A549 (cell line): ENCODE measurements at regions not wholly inside any gene's neighbourhood (a gene's known extent, or its start where the extent isn't known, plus 50 kb on each side); places are given as distances from the start of the nearest gene placed in this dataset.

ENCODE experiments used
- CHD2 ChIP-seq: fragments of 150-350 bp; IDR thresholded peaks from 2 replicates; pipeline ENCODE4 v1.6.1; 2014; ENCODE audit warnings: low read length; ENCODE audit not compliant: partially characterized antibody
- EHMT2 ChIP-seq: fragments of 200-600 bp; sonication (generic); IDR thresholded peaks from 2 replicates; pipeline ENCODE4 v1.6.1; 2016; ENCODE audit warnings: antibody characterized with exemption, low read depth, mild to moderate bottlenecking, moderate library complexity
- FOSL2 ChIP-seq, 2 experiments: fragments of 450-650 bp in 1 of 2; fragments of >200 bp in 1 of 2; sonication (Bioruptor Twin) in 1 of 2; formaldehyde crosslinking; IDR thresholded peaks; 2 replicates each; pipeline versions ENCODE4 v1.5.0 to v1.6.1; 2016 to 2020; ENCODE audit warnings: mild to moderate bottlenecking in 1 of 2, moderate library complexity in 1 of 2
- KDM5A ChIP-seq: fragments of 200-600 bp; sonication (generic); IDR thresholded peaks from 2 replicates; pipeline ENCODE4 v1.6.1; 2016; ENCODE audit warnings: antibody characterized with exemption, mild to moderate bottlenecking
- MAZ ChIP-seq: fragments of 150-350 bp; IDR thresholded peaks from 2 replicates; pipeline ENCODE4 v1.6.1; 2014; ENCODE audit warnings: antibody characterized with exemption, low read depth, low read length, borderline replicate concordance
- POLR2A ChIP-seq: IDR thresholded peaks from 2 replicates; pipeline ENCODE4 v1.6.1; 2012; ENCODE audit warnings: mild to moderate bottlenecking, low read length
- RNF2 ChIP-seq: fragments of 200-600 bp; sonication (generic); IDR thresholded peaks from 2 replicates; pipeline ENCODE4 v1.6.1; 2016; ENCODE audit warnings: low read depth, mild to moderate bottlenecking, antibody characterized with exemption, moderate library complexity, borderline replicate concordance
- TP53 ChIP-seq: fragments of 250-450 bp; sonication (Bioruptor Pico); IDR thresholded peaks from 2 replicates; pipeline ENCODE4 v1.5.0; 2021; ENCODE audit warnings: mild to moderate bottlenecking, moderate library complexity
- TF ChIP-seq, protein P1 (sequence below): fragments of 250-450 bp; sonication (Bioruptor Pico); IDR thresholded peaks from 2 replicates; pipeline ENCODE4 v1.5.0; 2021; ENCODE audit warnings: mild to moderate bottlenecking, moderate library complexity, borderline replicate concordance
- TF ChIP-seq, protein P2 (sequence below): fragments of >200 bp; sonication (Bioruptor Twin); formaldehyde crosslinking; IDR thresholded peaks from 3 replicates; pipeline ENCODE4 v1.5.1; 2016
- TF ChIP-seq, protein P3 (sequence below): IDR thresholded peaks from 2 replicates; pipeline ENCODE4 v1.6.1; 2012

DNA sequence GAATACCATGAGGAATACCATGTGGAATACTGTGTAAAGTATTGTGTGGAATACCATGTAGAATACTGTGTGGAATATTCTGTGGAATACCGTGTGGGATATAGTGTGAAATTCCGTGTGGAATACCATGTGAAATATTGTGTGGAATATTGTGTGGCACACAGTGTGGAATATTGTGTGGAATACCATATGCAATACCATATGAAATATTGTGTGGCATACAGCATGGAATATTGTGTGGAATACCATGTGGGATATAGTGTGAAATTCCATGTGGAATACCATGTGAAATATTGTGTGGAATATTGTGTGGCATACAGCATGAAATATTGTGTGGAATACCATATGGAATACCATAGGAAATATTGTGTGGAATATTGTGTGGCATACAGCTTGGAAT, 135.1 kb upstream of the CHST15 start:
- TF ChIP-seq, protein P1, sequence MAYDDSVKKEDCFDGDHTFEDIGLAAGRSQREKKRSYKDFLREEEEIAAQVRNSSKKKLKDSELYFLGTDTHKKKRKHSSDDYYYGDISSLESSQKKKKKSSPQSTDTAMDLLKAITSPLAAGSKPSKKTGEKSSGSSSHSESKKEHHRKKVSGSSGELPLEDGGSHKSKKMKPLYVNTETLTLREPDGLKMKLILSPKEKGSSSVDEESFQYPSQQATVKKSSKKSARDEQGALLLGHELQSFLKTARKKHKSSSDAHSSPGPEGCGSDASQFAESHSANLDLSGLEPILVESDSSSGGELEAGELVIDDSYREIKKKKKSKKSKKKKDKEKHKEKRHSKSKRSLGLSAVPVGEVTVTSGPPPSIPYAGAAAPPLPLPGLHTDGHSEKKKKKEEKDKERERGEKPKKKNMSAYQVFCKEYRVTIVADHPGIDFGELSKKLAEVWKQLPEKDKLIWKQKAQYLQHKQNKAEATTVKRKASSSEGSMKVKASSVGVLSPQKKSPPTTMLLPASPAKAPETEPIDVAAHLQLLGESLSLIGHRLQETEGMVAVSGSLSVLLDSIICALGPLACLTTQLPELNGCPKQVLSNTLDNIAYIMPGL: no peak
- TF ChIP-seq, protein P2, sequence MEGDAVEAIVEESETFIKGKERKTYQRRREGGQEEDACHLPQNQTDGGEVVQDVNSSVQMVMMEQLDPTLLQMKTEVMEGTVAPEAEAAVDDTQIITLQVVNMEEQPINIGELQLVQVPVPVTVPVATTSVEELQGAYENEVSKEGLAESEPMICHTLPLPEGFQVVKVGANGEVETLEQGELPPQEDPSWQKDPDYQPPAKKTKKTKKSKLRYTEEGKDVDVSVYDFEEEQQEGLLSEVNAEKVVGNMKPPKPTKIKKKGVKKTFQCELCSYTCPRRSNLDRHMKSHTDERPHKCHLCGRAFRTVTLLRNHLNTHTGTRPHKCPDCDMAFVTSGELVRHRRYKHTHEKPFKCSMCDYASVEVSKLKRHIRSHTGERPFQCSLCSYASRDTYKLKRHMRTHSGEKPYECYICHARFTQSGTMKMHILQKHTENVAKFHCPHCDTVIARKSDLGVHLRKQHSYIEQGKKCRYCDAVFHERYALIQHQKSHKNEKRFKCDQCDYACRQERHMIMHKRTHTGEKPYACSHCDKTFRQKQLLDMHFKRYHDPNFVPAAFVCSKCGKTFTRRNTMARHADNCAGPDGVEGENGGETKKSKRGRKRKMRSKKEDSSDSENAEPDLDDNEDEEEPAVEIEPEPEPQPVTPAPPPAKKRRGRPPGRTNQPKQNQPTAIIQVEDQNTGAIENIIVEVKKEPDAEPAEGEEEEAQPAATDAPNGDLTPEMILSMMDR: no peak
- TF ChIP-seq, protein P3, sequence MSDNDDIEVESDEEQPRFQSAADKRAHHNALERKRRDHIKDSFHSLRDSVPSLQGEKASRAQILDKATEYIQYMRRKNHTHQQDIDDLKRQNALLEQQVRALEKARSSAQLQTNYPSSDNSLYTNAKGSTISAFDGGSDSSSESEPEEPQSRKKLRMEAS: no peak
- TF ChIP-seq RNF2 (no peak), FOSL2 (IDR thresholded peaks at IDR 0.05) (no peak), FOSL2 (CRISPR knock-in tag; IDR thresholded peaks at IDR 0.05) (no peak), KDM5A (no peak), EHMT2 (no peak), POLR2A (no peak), CHD2 (no peak), TP53 (CRISPR knock-in tag) (no peak), MAZ (no peak)
